Stimulated activated CD8-positive, alpha-beta memory T cell treated with anti-CD3 and anti-CD28 coated beads, Interleukin-15, amount 100 ng/mL, for 48 hours (primary cell): ENCODE measurements at regions not wholly inside any gene's neighbourhood (a gene's known extent, or its start where the extent isn't known, plus 50 kb on each side); places are given as distances from the start of the nearest gene placed in this dataset.

Source experiments
- DNase-seq, 2 donors: peaks; one replicate each; pipeline ENCODE4 v3.0.0-alpha.2; 2020; ENCODE audit warnings: low read depth in 2 of 2

- DNase-seq, result no peak
Observed at GRCh38 chr20:24139846-24140245, 151.3 kb upstream of the GGTLC1 start.

- no peak for DNase-seq
Observed at GRCh38 chr20:24138951-24139350, 150.4 kb upstream of the GGTLC1 start.

GRCh38 chr20:24138196-24138857, 149.7 kb upstream of the GGTLC1 start:
- DNase-seq, result no peak

- DNase-seq, result no peak
Observed at GRCh38 chr20:24136659-24137246, 148.2 kb upstream of the GGTLC1 start.

- no peak for DNase-seq
Observed at GRCh38 chr20:24135781-24136180, 147.2 kb upstream of the GGTLC1 start.

GRCh38 chr20:24134930-24135329, 146.4 kb upstream of the GGTLC1 start:
- no peak for DNase-seq

GRCh38 chr20:24134284-24134683, 145.7 kb upstream of the GGTLC1 start:
- DNase-seq, result no peak

GRCh38 chr20:24132246-24132645, 143.7 kb upstream of the GGTLC1 start:
- no peak for DNase-seq

GRCh38 chr20:24131684-24132083, 143.1 kb upstream of the GGTLC1 start:
- DNase-seq, result no peak

- no peak for DNase-seq
Observed at GRCh38 chr20:24131281-24131680, 142.7 kb upstream of the GGTLC1 start.

- DNase-seq, result no peak
Observed at GRCh38 chr20:24129641-24130040, 141.1 kb upstream of the GGTLC1 start.

GRCh38 chr20:24124951-24125650, 136.5 kb upstream of the GGTLC1 start:
- no peak for DNase-seq

GRCh38 chr20:24124003-24124402, 135.4 kb upstream of the GGTLC1 start:
- no peak for DNase-seq

GRCh38 chr20:24118441-24119175, 130.0 kb upstream of the GGTLC1 start:
- no peak for DNase-seq

GRCh38 chr20:24118034-24118433, 129.5 kb upstream of the GGTLC1 start:
- no peak for DNase-seq

GRCh38 chr20:24117383-24117782, 128.8 kb upstream of the GGTLC1 start:
- DNase-seq, result no peak

GRCh38 chr20:24116611-24117010, 128.0 kb upstream of the GGTLC1 start:
- no peak for DNase-seq

- no peak for DNase-seq
Observed at GRCh38 chr20:24112360-24112759, 123.8 kb upstream of the GGTLC1 start.

GRCh38 chr20:24111858-24112257, 123.3 kb upstream of the GGTLC1 start:
- DNase-seq, result no peak

- no peak for DNase-seq
Observed at GRCh38 chr20:24109537-24109936, 121.0 kb upstream of the GGTLC1 start.

- DNase-seq, result no peak
Observed at GRCh38 chr20:24109008-24109407, 120.4 kb upstream of the GGTLC1 start.

GRCh38 chr20:24108581-24108980, 120.0 kb upstream of the GGTLC1 start:
- DNase-seq, result no peak
